HPDE6-E6E7 (cell line): ENCODE measurements at regions not wholly inside any gene's neighbourhood (a gene's known extent, or its start where the extent isn't known, plus 50 kb on each side); places are given as distances from the start of the nearest gene placed in this dataset.
"Not testable (repeated sequence)": the region's sequence is repeated elsewhere in the genome, so short reads cannot be mapped to it uniquely, and the experiment has no call there.

ENCODE experiments used
- DNase-seq: peaks from one replicate; pipeline ENCODE4 v3.0.0; 2011; ENCODE audit warnings: missing footprints; ENCODE audit errors: extremely low spot score

DNA sequence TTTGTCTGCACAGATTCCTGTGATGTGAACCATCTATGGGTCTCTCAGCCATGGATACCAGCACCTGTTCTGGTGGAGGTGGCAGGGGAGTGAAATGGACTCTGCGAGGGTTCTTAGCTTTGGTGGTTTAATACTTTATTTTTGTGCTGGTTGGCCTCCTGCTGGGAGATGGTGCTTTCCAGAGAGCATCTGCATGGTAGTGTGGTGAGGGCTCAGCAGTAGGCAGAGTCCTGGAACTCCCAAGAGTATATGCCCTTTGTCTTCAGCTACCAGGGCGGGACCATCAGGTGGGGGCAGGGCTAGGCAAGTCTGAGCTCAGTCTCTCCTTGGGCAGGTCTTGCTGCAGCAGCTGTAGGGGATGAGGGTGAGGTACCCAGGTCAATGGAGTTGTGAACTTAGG, 97.5 kb upstream of the TRIM2 start:
- DNase-seq = not testable (repeated sequence)

DNA sequence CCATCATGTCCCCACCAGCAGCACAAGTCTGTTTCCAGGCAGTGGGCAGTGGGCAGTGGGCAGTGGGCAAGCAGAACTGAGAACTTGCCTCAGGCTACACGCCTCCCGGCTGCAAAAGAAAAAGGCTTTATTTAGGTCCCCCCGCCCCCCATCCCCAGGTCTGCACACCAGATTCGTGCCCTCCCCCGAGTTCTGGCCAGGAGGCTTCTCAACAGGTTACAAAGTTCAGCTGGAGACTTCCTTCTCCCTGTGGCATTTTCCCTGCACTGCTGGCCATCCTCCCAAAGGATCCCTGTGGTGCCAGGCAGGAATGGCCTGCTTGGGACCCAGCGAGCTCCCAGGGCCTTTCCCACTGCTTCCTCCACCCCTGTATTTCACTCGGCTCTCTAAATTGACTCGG, 97.0 kb upstream of the TRIM2 start:
- DNase-seq = no peak

DNA sequence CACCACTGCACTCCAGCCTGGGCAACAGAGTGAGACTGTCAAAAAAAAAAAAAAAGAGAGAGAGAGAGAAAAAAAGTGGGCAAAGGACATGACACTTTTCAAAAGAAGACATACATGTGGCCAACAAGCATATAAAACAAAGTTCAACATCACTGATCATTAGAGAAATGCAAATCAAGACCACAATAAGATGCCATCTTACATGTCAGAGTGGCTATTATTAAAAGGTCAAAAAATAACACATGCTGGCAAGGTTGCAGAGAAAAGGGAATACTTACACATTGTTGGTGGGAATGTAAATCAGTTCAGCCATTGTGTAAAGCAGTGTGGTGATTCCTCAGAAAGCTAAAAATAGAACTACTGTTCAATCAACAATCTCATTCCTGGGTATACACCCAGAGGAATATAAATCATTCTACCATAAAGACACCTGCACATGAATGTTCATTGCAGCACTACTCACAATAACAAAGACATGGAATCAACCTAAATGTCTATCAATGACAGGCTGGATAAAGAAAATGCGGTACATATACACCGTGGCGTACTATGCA, 94.9 kb upstream of the TRIM2 start:
- DNase-seq = no peak

DNA sequence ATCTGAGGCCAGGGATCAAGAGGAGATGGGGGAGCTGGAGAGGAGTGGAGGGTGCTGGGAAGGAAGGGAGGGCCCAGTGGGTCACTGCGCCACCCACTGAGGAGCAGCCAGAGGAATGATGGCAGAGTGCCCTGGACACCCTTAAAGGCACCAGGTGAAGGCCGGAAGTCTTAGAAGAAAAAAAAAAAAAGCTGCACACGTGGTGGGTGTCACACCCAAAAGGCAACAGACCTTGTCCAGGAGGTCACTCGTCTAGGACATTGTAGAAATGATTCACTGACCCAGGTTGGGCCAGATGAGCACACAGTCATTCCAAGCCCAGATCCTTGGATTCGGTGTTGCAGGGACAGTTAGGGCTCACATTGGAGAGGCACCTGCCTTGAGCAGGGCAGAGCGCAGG, 93.5 kb upstream of the TRIM2 start:
- no peak for DNase-seq

DNA sequence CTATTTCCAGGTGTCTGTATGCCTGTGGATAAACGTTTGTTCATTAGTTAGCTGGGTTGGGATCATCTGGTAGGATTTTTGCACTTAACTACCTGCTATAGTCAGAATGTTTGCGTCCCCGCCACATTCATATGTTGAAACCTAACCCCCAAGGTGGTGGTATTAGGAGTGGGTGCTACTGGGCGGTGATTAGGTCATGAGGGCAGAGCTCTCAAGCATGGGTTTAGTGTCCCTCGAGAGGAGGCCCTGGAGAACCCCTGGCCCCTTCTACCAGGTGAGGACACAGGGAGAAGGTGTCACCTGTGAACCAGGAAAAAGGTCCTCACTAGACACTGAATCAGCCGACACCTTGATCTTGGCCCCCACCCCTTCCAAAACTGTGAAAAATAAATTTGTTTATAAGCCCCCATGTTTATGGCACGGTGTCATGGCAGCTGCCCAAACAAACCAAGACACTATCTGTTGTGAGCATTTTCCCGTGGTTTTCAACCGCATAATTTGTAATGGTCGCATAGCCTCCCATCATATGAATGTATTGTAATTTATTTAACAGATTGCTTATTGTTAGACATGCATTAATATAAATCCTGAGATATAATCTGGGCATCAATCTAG, 92.7 kb upstream of the TRIM2 start:
- DNase-seq = no peak

DNA sequence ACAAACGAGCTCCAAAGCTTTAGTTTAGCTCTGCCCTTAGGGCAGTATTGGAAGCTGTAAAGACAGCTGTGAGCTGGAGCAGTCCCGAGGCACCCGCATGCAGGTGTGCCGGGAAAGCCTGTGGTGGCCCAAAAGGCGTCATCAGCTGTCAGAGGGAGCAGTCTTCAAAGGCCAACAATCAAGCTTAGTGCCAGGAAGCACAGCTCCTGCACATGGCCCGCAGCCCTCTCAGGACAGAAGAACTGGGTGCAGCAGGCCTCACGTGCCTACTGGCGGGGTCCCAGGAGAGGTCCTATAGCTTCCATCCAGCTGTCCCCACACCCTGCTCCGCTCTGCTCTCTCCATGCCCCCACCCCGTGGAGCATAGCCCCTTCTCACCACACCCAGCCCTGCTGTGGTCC, 92.2 kb upstream of the TRIM2 start:
- no peak for DNase-seq

DNA sequence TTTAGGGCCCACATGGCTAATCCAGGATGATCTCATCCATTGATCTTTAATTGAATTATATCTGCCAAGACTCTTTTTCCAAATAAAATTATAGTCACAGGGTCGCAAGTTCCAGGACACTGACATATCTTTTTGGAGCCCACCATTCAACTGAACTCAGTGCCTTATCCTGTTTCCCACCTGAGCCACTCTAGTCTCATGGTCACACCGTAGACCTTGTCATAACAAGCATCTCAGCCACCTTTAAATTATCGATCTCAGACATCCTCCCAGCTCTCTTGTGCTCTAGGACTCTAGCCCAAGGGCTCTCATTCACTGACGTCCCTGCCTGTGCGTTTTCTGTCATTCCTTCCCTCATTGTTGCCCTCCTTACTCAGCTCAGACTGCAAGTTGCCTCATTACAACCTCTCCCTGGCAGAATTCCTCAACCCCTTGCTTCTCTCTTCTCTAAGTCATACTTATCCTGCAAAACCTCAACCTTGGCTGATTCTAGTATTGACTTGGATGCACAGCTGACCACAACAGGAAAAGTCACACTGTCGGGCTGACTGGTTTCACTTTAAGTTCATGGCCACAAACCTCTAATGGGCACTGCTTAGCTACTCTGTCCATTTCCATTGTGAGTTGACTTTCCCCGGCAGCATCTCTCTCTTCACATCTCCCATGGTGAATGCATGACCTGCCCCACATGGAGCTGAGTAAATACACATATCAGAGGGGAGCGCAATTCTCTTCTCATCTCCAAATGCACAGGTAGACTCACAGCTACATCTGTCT, 91.0 kb upstream of the TRIM2 start:
- DNase-seq = no peak

DNA sequence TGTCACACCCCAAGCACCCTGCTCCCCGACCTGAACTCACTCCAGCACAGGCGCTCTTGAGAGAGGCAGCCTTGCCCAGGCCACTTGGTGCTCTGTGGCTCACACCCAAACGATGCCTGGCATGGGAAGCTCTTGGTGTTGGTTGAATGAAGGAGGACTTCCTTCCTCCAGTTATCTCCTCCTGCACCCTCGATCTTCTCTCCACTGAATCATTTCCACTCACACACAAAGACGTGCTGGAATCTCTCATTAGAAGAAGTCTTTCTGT, 90.5 kb upstream of the TRIM2 start:
- DNase-seq = no peak

DNA sequence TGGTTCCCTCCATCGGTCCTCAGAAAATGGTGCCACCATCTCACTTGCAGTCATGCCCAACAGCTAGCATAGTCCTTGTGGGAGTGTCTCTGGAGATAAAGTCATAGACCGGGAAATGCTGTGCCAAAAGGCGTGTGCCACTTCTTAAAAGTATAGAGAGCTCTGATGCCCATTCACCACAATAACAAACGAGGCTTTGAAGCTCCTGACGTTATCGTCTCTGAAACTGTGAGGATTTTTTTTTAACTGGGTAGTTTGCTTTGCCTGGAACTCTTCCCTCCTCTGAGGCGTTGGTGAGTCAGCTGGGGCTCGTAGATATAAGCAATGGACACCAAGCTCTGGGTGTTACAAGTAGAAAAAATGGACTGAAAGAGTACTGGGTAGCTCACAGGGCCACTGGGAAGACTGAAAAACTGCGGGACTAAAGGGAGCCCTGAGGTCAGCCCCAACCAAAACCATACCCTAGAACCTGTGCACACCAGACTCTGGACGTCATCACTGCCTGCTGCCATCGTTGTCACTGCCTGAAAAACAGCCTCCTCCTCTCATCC, 89.4 kb upstream of the TRIM2 start:
- peak; percentile 27 for DNase-seq

DNA sequence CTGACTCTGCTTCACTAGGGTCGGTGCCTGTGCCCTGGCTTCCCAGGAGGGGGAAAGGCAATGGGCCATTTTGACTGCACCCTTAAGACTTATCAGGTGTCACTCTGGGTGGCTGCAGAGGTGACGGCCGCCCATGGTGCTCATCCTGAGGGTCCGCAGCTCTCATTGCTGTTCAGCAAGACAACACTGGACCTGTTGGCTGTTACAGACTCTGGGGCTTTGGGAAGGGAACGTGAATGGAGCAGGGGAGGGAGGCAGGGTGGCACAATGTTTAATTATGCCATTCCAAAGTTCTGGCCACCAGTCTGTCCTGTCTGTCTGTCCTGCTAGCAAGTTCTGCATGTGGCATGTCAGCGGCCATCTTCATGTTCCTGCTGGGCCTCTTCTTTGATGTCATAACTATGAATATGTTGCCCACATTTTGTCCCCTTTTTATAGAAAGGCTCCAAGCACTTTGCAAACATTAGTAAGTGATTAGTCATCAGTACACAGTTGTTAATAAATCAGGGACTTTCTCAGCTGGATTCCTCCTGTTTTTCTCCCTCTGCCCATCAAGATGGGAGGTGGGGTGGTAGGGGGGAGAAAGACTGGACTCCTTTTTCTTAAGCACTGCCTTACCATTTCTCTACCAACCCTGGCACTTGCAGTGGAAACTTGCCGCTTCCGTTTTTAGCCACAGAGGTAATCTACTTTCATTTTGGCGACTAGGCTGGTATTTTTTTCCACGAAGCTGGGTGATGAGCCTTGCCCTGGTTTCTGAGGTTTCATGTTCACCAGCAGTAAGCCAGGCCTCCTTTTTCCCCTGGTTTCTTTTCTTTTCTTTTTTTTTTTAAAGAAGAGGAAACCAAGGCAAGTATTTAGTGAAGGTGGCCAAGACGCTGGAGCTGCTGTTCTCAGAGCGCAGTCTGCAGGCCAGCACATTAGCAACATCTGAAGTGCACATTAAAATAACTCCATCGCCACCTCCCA, 88.6 kb upstream of the TRIM2 start:
- peak; percentile 49 for DNase-seq

DNA sequence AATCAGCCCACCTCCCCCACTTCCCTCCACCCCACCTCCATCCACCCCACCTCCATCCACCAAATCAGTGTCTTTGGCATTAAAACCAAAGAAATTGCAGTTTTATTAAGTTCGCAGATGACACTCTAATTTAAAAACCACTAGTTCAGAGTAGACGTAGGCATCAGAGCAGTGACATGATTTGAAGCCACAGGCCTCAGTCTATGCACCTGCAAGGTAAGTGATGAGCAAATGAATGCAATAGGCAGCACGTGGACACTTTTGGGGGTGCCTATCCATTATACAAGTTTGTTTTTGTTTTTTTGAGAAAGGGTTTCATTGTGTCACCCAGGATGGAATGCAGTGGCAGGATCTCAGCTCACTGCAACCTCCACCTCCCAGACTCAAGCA, 88.0 kb upstream of the TRIM2 start:
- no peak for DNase-seq

DNA sequence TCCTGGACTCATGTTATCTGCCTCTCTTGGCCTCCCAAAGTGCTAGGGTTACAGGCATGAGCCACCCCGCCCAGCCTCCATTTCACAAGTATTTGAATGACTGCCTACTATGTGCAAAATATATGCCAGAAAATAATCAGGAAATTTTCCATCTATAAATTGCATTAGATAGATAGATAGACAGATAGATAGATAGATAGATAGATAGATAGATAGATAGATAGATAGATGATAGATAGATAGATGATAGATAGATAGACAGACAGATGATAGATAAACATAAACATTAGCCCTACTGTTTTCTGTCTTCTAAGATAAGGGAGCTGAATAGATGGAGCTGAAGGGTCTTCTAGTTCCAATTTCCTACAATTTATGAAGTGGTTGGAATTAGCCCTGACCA, 87.4 kb upstream of the TRIM2 start:
- no peak for DNase-seq

DNA sequence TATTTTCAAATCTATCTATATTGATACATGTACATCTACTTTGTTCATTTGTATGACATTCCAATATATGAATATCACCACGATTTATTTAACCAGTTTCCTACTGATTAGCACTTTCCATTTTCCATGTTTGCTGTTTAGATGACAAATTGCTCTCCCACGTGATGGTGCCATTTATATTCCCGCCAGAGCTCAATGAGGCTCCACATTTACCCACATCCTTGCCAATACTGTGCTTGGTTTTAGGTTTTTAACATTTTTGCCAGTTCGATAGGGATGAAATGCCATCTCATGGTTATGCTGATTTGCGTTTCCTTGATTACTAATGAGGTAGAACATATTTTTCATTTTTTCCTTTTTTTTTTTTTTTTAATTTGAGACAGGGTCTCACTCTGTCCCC, 86.7 kb upstream of the TRIM2 start:
- DNase-seq = no peak

DNA sequence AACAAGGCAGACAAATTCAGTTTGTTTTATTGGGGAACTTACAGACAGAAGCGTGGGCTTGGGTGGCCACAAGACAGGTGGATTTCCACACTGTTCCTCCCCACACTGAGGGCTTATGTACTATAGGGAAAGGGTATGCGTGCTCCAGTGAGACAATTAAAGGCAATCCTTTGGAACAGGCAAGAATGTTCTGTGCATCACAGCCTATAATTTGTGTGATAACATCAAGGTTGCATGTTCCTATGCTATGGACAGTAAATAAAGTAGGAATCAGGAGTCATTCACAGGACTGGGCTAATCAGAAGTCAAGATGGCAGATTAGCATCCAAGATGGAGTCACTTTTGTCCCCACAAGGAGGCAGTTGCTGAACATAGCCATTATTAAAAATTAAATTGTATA, 84.6 kb upstream of the TRIM2 start:
- DNase-seq = no peak

DNA sequence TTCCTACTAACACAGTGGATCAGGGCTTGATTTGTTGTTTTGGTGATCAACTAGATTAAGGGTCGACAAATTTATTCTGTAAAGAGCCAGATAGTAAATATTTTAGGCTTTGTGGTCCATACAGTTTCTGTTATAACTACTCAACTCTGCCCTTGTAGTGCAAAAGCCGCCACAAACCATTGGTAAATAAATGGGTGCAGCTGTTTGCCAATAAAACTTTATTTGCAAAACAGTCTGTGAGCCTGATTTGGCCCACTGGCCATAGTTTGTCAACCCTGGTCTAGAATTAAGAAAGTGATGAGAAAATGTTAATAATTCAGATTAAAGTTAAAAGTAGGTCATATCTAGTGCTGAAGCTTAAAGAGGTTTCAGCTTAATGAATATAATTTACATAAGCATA, 84.0 kb upstream of the TRIM2 start:
- no peak for DNase-seq

DNA sequence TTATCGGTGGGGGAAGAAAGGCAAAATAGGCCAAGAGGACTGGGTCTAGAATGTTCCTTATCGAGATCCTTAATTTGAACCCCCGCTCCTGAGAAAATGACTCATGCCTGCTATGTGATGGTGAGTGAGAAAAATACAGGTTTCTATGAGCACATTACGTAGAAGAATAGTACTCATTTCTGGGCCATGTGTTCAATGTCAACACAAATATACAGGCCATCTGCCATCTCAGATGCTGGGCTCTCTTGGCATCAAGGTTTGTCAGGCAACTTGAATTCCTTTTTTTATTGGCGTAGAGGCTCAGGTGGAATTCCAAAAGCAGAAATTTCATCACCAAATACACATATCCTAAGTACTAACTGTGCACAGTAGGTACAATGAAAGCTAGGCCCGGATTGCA, 81.4 kb upstream of the TRIM2 start:
- no peak for DNase-seq

DNA sequence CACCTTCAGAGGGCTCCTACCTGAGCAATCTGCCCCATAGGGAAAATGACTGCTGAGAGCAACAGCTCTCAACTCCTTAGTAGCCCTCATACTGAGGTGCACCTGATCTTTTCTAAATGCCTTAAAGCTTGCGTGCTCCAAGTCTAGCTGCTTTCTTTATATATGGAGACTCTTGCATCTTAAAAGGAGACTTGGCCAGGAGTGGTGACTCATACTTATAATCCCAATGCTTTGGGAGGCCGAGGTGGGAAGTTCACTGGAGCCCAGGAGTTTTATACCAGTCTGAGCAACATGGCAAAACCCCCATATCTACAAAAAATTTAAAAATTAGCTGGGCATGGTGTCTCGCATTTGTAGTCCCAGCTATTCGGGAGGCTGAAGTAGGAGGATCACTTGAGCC, 78.1 kb upstream of the TRIM2 start:
- DNase-seq = no peak

DNA sequence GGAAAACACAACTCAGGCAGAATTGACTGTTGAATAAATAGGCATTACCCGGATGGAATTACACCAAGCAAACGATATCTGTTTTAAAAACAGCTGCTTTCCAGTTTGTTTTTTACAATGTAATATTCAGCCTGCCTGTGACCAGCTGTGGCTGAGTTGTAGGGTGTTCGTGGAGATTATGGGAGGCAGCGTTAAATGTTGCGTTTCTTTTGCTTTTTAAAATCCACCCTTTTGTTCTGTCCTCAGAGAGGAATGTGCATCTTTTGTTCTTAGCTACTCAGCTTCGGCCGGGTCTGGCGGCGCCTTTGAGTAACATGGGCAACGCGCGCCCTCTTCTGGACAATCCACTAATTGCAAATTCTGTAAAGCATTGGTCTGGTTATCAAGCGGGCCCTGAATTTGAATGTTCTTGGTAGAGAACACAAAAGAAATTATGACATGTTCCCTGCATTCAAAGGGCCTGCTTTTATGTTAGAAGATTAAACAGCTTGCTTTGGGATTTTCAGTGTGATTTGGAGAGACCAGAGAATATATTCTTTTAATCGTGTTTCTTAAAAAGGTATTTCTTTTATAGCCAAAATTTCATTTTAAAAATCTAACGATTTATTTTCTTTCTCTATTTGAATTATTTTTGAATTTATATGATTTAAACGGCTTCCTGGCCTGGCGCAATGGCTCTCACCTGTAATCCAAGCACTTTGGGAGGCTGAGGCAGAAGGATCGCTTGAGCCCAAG, 76.3 kb upstream of the TRIM2 start:
- peak; percentile 63 for DNase-seq

DNA sequence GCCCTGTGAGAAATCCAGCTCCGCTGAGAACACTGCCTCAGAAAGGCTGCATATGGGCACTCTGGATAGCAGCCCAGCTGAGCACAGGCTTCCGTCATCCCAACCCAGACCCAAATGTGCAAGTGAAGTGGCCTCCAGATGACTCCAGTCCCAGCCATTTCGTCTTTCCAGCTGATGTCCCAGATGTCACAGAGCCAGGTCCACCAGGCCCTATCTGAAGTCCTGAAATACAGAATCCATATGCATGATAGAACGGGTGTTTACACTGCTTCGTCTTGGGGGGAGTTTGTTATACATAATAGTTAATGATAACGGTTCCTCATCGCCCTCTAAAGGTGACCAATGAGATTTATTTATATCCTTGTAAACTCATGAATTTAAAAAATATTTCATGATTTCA, 72.6 kb upstream of the TRIM2 start:
- no peak for DNase-seq

DNA sequence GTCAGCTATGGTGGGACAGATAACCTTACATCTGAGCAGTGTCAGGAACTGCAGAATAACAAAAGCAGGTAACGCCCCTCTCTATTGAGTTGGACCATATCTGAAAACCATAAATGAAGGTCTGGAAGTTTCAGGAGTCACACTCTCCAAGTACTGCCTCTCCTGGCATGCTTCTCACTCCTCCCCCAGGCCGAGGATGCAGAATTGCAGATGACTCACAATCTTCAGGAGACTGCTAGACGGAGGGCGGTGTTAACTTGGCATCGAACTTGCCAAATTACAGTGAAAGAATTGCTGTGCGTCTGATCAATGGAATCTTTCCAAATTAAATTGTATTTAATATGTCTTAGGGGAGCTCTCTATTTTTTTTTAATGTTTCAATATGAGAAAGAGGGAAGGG, 67.1 kb upstream of the TRIM2 start:
- DNase-seq = peak; percentile 69
